ENCODE measurements at regions not wholly inside any gene's neighbourhood (a gene's known extent, or its start where the extent isn't known, plus 50 kb on each side); places are given as distances from the start of the nearest gene placed in this dataset.
"Not testable (repeated sequence)": the region's sequence is repeated elsewhere in the genome, so short reads cannot be mapped to it uniquely, and the experiment has no call there.

- Histone ChIP-seq H3K27me3 (ENCODE audit: control insufficient read depth, insufficient read depth, low read length) (no peaks in the 10 kb centered on the region), H3K36me3 (replicated peaks; ENCODE audit: control insufficient read depth, insufficient read depth, low read length) (no peaks in the 10 kb centered on the region)
- no peak for DNase-seq
These were observed 617.4 kb downstream of the CCDC85A start for GRCh38 chr2:56801214-56801613.

GRCh38 chr2:56801770-56802169 lies 618.0 kb downstream of the CCDC85A start:
- Histone ChIP-seq H3K27me3 (ENCODE audit: control insufficient read depth, insufficient read depth, low read length) (no peaks in the 10 kb centered on the region), H3K36me3 (replicated peaks; ENCODE audit: control insufficient read depth, insufficient read depth, low read length) (no peaks in the 10 kb centered on the region), H3K4me3 (ENCODE audit: insufficient read depth, low read depth, low read length) (no peak overlapping the region)
- DNase-seq, result no peak

More at GRCh38 chr2:56801214-56801613, 617.4 kb downstream of the CCDC85A start:
- no peak overlapping the region for H3K4me3 ChIP-seq (ENCODE audit: insufficient read depth, low read depth, low read length)

- no peaks in the 10 kb centered on the region for H3K36me3 ChIP-seq (replicated peaks; ENCODE audit: control insufficient read depth, insufficient read depth, low read length)
- no peak for DNase-seq
- H3K4me3 ChIP-seq (ENCODE audit: insufficient read depth, low read depth, low read length), result no peak overlapping the region
- H3K27me3 ChIP-seq (ENCODE audit: control insufficient read depth, insufficient read depth, low read length), result no peaks in the 10 kb centered on the region
These were observed 619.8 kb downstream of the CCDC85A start for GRCh38 chr2:56803596-56803995.

- Histone ChIP-seq H3K36me3 (replicated peaks; ENCODE audit: control insufficient read depth, insufficient read depth, low read length) (no peaks in the 10 kb centered on the region), H3K4me3 (ENCODE audit: insufficient read depth, low read depth, low read length) (no peak overlapping the region), H3K27me3 (ENCODE audit: control insufficient read depth, insufficient read depth, low read length) (no peaks in the 10 kb centered on the region)
- DNase-seq, result no peak
These were observed 623.1 kb downstream of the CCDC85A start for GRCh38 chr2:56806924-56807323.

- Histone ChIP-seq H3K4me3 (ENCODE audit: insufficient read depth, low read depth, low read length) (no peak overlapping the region), H3K27me3 (ENCODE audit: control insufficient read depth, insufficient read depth, low read length) (no peaks in the 10 kb centered on the region), H3K36me3 (replicated peaks; ENCODE audit: control insufficient read depth, insufficient read depth, low read length) (no peaks in the 10 kb centered on the region)
- DNase-seq, result no peak
These were observed 624.1 kb downstream of the CCDC85A start for GRCh38 chr2:56807861-56808260.

GRCh38 chr2:56811401-56811800 lies 627.6 kb downstream of the CCDC85A start:
- Histone ChIP-seq H3K4me3 (ENCODE audit: insufficient read depth, low read depth, low read length) (no peak overlapping the region), H3K36me3 (replicated peaks; ENCODE audit: control insufficient read depth, insufficient read depth, low read length) (no peaks in the 10 kb centered on the region), H3K27me3 (ENCODE audit: control insufficient read depth, insufficient read depth, low read length) (no peaks in the 10 kb centered on the region)
- no peak for DNase-seq

GRCh38 chr2:56812432-56812831 lies 628.6 kb downstream of the CCDC85A start:
- Histone ChIP-seq H3K36me3 (replicated peaks; ENCODE audit: control insufficient read depth, insufficient read depth, low read length) (no peaks in the 10 kb centered on the region), H3K4me3 (ENCODE audit: insufficient read depth, low read depth, low read length) (no peak overlapping the region), H3K27me3 (ENCODE audit: control insufficient read depth, insufficient read depth, low read length) (no peaks in the 10 kb centered on the region)
- no peak for DNase-seq

GRCh38 chr2:56813490-56813889 lies 629.7 kb downstream of the CCDC85A start:
- no peak overlapping the region for H3K4me3 ChIP-seq (ENCODE audit: insufficient read depth, low read depth, low read length)
- no peak for DNase-seq
- no peaks in the 10 kb centered on the region for H3K27me3 ChIP-seq (ENCODE audit: control insufficient read depth, insufficient read depth, low read length)
- no peaks in the 10 kb centered on the region for H3K36me3 ChIP-seq (replicated peaks; ENCODE audit: control insufficient read depth, insufficient read depth, low read length)

GRCh38 chr2:56816666-56817065 lies 632.9 kb downstream of the CCDC85A start:
- H3K27me3 ChIP-seq (ENCODE audit: control insufficient read depth, insufficient read depth, low read length), result no peaks in the 10 kb centered on the region
- DNase-seq, result no peak
- no peak overlapping the region for H3K4me3 ChIP-seq (ENCODE audit: insufficient read depth, low read depth, low read length)
- H3K36me3 ChIP-seq (replicated peaks; ENCODE audit: control insufficient read depth, insufficient read depth, low read length), result no peaks in the 10 kb centered on the region

- no peaks in the 10 kb centered on the region for H3K27me3 ChIP-seq (ENCODE audit: control insufficient read depth, insufficient read depth, low read length)
- H3K36me3 ChIP-seq (replicated peaks; ENCODE audit: control insufficient read depth, insufficient read depth, low read length), result no peaks in the 10 kb centered on the region
- no peak for DNase-seq
- H3K4me3 ChIP-seq (ENCODE audit: insufficient read depth, low read depth, low read length), result no peak overlapping the region
These were observed 648.0 kb downstream of the CCDC85A start for GRCh38 chr2:56831780-56832179.

GRCh38 chr2:56834686-56835085 lies 650.9 kb downstream of the CCDC85A start:
- Histone ChIP-seq H3K4me3 (ENCODE audit: insufficient read depth, low read depth, low read length) (no peak overlapping the region), H3K36me3 (replicated peaks; ENCODE audit: control insufficient read depth, insufficient read depth, low read length) (no peaks in the 10 kb centered on the region), H3K27me3 (ENCODE audit: control insufficient read depth, insufficient read depth, low read length) (no peaks in the 10 kb centered on the region)
- no peak for DNase-seq

- not testable (repeated sequence) for H3K4me3 ChIP-seq (ENCODE audit: insufficient read depth, low read depth, low read length); DNase-seq; H3K36me3 ChIP-seq (replicated peaks; ENCODE audit: control insufficient read depth, insufficient read depth, low read length); H3K27me3 ChIP-seq (ENCODE audit: control insufficient read depth, insufficient read depth, low read length)
These were observed 656.2 kb downstream of the CCDC85A start for GRCh38 chr2:56840009-56840408.

- Histone ChIP-seq H3K4me3 (ENCODE audit: insufficient read depth, low read depth, low read length) (no peak overlapping the region), H3K27me3 (ENCODE audit: control insufficient read depth, insufficient read depth, low read length) (no peaks in the 10 kb centered on the region), H3K36me3 (replicated peaks; ENCODE audit: control insufficient read depth, insufficient read depth, low read length) (no peaks in the 10 kb centered on the region)
- DNase-seq, result no peak
These were observed 677.2 kb downstream of the CCDC85A start for GRCh38 chr2:56860991-56861390.

- no peak for DNase-seq
- Histone ChIP-seq H3K36me3 (replicated peaks; ENCODE audit: control insufficient read depth, insufficient read depth, low read length) (no peaks in the 10 kb centered on the region), H3K27me3 (ENCODE audit: control insufficient read depth, insufficient read depth, low read length) (no peaks in the 10 kb centered on the region), H3K4me3 (ENCODE audit: insufficient read depth, low read depth, low read length) (no peak overlapping the region)
These were observed 687.9 kb downstream of the CCDC85A start for GRCh38 chr2:56871644-56872043.

GRCh38 chr2:56874717-56875116 lies 690.9 kb downstream of the CCDC85A start:
- H3K27me3 ChIP-seq (ENCODE audit: control insufficient read depth, insufficient read depth, low read length), result no peaks in the 10 kb centered on the region
- H3K36me3 ChIP-seq (replicated peaks; ENCODE audit: control insufficient read depth, insufficient read depth, low read length), result no peaks in the 10 kb centered on the region

GRCh38 chr2:56889738-56890137 lies 705.9 kb downstream of the CCDC85A start:
- Histone ChIP-seq H3K27me3 (ENCODE audit: control insufficient read depth, insufficient read depth, low read length) (no peaks in the 10 kb centered on the region), H3K36me3 (replicated peaks; ENCODE audit: control insufficient read depth, insufficient read depth, low read length) (no peaks in the 10 kb centered on the region), H3K4me3 (ENCODE audit: insufficient read depth, low read depth, low read length) (no peak overlapping the region)
- no peak for DNase-seq

More at GRCh38 chr2:56874717-56875116, 690.9 kb downstream of the CCDC85A start:
- no peak for DNase-seq
- H3K4me3 ChIP-seq (ENCODE audit: insufficient read depth, low read depth, low read length), result no peak overlapping the region
